Suppressor macrophage (primary cell): ENCODE measurements at regions not wholly inside any gene's neighbourhood (a gene's known extent, or its start where the extent isn't known, plus 50 kb on each side); places are given as distances from the start of the nearest gene placed in this dataset.

Source experiments
- DNase-seq, 4 experiments: peaks; one replicate each; pipeline ENCODE4 v3.0.0-alpha.2; 2020 to 2022

DNA sequence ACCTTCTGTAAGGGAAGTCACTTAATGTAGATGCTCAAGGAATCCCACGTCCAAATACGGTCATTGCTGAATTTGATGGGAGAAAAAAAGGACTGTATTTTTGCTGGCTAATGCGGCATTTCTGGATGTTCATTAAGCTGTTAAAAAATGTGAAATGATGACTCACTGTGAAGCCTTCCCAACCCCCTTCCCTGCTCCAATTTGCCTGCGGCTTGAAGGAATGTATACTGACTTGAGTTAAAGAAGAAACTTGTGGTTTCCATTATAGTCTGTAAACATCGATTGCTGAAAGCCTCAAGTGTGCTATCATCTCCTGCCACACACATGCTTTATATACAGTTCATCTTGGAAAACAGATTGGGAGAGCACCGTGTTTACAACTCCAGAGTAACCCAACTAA, 249.1 kb upstream of the JAG1 start:
- no peak for DNase-seq

DNA sequence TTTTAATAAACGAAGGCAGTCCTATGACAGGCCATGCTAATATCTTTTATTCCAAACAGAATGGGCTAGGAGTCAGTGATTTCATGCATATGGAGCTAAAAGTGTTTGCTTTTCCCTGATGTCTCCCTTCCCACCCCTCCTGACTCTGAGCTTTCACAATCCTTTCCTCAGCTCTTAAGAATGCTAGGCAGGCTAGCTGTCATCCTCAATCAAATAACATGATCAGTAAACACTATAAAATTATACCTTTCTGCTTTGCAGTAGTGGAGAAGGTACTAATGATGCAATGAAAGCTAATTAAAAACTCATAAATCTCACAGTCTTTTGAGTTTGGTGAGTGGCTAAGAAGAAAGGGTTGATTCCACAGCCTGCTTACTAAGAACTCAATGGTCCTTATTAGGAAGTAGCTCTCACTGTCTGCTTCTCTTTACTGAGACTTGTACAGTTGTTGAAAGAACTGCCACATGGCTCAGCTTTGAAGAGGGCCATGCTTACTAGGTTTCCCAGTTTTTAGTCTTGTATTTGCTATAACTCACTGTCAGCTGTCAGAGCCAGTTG, 250.9 kb upstream of the JAG1 start:
- no peak for DNase-seq

DNA sequence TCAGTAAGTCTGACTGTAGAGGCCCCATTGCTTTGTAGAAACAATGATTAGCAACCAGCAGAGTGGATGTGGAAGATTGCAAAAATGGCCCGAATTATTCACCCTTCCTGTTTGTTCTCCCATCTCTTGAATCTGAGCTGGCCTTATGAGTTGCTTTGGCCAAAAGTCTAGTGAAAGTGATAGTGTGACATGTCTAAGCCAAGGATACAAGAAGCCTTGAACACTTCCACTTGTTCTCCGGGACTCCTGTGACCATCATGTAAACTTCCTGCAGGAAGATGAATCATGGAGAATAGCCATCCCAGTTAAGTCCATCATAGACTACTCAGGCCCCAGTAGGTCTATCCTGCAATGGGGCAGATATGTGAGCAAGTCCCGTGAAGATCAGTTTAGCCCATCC, 252.0 kb upstream of the JAG1 start:
- no peak for DNase-seq

DNA sequence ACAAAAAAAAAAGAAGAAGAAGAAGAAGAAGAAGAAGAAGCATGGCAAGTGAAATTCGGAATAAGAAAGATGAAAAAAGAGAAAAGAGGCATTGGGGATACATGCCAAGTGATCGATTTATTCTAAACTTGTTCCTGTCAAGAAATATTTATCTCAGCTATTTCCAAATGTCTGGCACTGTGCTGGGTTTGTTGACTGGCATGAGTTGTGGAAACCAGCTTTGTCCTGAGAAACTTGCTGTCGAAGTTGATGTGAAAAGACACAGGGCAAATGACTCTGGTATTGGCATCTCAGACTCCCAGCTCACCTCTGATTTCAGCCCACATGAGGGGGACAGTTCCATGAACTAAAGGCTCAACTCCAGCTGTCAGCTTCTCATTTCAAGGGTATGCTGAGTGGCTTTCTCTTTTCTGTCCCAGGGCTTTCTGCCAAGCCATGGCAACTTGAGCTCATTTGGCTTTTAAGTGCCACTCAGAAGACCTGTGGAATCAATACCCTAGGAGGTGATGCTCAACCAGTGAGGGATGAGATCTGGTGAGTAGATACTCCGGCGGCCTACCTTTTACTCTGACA, 253.3 kb upstream of the JAG1 start:
- no peak for DNase-seq

DNA sequence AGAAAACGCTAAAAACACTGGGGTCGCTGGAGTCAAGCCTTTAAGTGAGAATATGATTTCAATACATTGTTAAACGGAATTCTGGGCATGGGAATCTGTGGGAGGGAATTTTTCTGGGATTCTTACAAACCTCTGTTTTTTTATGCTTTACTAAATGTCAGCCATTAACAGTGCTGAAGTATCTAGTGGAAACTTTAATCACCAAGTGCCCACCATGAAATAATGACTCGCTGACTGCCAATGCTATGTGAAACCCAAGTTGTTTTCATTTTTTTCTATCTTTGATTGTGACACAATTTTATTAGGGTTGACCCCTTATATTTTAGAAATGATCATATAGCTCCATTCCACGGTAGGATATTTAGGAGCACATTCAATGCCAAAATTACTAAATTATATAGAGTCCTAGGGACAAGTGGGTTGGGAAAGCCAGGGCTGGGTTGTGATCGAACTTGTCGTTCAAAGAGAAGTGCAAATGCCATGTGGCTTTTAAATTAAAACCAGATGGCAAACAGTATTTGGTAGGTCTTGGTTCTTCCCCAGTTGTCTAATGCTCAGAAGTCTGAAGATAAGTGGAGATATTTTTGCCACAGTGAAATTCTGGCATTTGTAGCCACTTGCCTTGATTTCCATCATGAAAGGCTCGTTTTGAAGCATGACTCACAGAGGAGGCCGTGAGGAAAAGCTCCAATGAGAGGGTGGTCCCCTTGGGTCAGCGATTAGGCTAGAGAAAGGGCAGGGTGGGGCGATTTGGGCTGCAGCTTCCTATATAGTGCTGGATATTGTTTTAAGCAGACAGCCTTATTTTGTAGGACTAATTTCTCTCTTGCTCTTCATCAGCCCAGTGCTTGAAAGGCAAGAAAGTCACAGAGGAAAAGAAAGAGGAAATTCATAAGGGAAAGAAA, 254.4 kb upstream of the JAG1 start:
- DNase-seq, result no peak

DNA sequence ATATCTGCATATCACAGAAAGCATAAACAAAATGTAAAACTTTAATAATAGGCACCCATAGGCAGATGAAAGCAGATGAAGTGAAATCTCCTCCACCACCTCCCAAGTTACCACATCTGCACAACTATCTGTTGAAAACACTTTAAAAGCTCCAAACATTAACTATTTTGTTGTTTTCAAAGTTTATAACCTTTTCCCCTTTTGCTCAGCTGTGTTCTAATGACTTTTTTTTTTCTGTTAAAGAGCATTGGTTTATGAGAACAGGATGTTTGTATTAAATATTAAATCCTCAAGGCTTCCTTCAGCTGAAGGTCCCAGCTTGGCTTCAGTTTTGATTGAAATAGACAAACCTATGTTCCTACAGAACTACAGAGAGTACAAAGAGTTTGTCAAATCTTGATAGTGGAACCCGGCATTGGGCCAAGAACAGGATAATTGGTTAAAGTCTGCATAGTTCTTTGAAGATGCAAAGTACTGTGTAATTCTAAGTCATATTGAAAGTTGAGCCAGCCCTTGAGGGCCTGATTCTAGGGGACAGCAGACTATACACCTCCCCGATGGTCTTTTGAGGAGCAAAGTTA, 255.1 kb upstream of the JAG1 start:
- DNase-seq, result no peak

DNA sequence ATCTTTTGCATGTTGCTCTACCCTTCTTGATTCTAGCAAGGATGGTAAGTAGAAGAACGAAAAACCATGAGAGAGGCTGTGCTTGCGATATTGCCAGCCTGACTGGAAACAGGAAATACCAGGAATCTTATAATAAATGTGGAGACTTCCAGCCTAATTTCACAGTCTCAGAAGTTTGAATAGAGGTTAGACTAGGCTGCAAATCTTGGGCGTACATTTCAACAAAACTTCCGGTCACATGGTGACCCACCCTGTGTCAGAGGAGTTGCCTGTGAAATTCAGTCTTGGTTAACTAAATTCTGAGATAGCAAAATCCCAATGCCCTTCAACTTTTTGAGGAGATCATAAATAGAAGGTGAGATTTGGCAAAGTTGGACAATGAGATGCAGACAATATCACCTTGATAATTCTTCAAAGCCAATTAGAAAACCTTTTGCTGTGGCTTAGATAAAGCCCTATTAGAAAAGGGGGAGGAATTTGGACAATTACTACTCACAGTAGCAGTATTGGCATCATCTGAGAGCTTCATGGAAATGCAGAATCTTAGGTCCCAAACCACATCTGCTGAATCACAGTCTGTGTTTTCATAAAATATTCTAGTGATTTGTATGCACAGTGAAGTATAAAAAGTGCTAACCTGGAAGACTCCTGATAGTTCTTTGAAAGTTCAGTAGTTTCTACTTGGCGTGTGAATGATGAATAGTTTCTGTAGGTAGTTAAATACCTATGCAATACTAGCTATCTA, 262.0 kb upstream of the JAG1 start:
- no peak for DNase-seq

DNA sequence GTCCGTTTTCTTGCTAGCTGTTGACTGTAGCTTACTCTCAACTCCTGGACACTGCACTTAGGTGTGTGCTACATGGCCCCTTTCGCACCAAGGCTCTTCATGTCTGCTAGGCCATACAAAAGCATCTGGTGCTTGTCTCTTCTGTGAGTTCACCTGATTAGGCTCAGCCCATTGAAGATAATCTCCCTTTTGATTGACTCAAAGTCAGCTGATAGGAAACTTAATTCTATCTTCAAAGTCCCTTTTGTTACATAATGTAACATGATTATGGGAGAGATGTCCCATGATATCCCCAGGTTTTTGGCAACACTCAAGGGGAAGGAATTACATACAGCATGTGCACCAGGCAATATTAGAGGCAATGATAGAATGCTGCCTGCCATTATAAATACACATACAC, 263.0 kb upstream of the JAG1 start:
- no peak for DNase-seq

DNA sequence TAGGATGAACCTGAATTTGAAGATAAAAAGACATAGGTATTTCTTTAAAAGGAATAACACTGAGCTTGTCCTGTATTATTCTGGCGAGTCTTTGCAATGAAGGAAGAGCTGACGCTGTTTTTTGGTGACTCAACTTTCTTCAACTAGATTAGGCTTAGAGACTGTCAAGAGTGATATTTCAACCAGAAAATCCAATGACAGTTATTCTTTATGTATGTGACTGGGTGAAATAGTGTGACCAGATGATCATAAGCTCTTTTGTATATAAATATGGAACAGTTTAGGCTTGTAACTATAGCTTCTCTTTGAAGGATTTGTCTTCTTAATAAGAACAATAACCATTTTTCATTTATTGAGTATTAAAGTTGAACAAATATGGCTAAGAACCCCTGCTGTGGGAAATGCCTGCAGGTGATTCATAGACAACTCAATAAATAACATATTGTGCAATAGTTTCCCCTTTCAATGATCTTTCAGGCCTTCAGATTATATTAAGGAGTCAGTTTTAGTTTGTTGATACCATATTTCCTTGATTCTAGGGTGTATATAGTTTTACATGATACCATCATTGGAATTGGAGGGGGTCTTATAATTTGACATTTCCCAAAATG, 265.6 kb upstream of the JAG1 start:
- DNase-seq, result no peak

DNA sequence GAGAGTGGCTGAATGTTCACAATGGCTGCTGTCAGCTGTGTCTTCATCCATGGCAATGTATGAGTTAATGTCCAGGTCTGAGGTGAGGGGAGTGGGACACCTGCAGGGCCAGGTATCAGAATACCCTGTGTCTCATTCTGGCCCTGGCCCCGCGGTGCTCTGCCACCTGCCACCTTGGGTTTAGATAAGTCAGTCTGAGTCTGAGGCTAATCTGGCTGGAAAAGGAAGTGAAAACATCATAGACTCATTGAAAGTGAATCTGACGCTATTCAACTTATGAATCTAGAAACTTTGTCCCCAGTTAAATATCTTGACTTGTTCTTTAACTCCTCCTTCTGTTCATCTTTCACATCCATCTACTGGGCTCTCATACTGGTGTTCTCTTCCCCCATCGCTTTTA, 267.1 kb upstream of the JAG1 start:
- DNase-seq, result no peak

DNA sequence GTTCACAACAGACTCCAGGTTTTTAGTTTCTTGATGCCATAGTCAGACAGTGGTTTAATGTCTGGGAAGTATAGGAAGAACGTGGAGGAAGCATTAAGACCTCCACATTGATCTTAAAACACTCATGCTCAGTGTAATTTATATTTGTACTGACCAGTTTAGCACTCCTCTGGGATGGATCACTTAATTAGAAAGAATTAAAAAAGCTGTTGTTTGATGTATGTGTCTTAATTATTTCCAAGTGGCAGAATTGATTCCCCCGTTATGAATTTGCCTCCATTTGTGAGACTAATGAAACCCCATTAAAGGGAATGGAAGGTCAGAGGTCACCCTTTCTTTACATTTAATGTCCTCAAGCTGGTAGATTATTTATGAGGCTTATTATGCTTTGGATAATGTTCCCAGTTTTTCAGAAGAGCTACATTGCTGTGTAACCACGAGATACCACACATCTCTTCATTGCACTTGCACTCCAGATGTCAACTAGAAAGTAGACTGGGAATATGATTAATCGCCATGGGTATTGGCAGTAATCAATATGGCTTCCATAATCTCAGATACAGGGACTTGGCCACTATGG, 270.0 kb upstream of the JAG1 start:
- no peak for DNase-seq

DNA sequence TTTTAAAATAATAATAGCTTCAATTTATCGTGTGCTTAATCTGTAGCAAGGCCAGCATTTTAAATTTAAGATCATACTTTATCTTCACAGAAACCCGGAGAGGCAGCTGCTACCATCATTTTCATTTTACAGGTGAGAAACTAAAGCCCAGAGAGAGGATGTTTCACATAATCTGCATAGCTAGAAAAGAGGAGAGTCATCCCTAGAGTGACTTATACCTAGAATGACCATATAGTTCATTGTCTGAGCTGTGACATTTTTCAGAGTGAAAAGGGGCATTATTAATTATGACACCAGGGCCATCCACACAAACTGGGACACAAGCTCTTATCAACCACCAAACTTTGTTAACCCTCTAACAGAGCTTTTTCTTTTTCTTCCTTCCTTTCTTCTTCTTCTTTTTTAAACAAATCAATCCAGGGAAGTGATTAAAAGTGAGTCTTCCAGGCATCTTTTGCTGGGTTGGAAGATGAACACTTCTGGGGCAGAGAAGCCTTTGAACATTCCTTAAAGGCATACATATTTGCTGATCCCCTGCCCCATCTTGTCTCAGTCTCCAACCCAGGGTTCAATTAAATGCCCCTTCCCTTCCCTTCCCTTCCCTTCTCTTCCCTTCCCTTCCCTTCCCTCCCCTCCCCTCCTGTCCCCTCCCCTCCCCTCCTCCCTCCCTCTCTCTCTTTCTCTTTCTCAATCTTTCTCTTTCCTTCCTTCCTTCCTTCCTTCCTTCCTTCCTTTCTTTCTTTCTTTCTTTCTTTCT, 272.5 kb upstream of the JAG1 start:
- DNase-seq, result no peak

DNA sequence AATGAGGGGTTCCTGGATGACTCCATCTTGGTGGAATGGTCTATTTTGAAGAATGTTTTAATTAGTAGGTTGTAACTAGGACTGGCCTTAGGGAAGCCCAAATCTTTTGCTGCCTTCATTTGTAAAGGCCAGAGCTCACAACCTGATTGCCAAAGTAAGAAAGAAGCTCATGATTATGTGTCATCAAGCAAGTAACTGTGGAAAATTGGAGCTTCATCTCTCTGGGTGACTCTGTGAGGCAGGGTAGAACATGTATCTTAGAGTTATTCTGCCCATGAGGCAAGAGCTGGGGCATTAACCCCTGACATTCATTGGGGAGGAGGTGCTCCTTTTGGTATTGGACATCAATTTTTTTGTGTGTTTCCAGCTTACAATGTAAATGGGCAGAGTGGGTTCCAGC, 273.9 kb upstream of the JAG1 start:
- no peak for DNase-seq

DNA sequence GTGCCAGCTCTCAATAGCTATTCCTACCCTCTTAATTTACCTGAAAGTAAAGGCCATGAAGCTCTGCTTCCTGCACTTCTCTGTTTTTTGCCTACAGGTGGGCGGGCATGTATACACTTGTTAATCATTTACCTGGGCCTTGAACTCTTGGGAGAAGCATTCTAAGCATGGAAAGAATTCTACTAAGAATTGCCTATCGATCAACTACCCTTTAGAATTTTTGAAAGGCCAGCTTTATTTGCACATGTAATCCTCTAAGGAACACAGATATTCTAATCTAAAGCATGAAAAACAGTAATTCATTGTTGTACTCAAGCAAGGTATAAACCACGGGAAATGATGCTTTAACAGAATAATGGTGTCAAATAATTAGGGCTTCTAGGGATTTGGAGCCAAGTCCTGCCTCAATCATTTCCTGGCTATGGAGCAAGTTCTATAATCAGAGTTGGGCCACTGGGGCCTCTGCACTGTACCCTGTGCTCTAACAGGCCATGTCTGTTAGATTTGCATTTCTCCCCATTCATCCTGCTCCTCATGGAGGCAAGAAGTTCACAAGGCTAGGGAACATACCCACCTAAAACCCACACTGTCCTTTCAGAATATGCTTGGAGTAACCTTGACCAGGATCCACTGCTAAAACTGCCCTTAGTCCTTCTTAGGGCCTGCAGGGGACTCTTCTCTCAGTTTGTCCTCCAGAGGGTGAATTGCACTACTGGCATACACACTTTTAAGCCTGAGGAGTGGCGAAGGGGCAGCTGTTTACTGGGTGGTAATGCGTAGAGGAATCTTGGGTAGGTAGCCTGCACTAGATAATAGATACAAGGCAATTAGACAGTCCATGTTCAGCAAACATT, 276.4 kb upstream of the JAG1 start:
- no peak for DNase-seq

DNA sequence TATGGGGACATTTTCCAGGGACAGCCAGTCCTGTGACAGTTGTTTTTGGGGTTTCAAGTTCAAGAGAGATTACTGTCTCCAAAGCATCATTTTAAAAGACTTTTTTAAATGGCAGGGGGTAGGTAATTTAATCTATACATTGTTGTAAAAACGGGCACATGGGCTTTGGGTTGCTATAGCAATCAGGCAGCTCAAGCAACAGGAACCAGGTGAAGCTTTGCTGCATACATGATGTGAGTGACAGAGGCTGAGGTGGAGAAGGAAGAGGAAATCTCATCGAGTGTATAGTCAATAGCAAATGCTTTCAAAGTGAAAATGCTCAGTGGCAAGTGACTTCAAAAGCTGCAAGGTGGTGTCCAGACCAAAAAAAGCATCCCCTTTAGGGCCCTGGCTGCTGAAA, 277.4 kb upstream of the JAG1 start:
- no peak for DNase-seq

DNA sequence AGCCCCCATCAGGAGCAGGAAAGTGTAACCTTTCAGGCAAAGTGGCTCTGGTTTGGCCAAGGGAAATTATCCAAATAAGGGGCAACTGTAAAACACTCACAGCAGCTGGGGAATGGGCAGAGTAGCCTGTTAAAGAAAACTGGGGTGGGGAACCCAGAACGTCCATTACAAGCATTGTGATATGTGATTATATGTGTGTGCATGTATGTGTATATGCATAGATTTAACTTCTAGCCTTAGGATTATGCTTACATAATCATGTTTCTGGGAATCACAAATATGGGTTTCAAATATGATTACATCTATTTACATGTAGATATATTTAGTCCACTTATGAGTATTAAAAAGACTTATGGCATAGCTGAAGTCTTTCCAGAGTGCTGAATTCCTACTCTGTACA, 278.1 kb upstream of the JAG1 start:
- no peak for DNase-seq

DNA sequence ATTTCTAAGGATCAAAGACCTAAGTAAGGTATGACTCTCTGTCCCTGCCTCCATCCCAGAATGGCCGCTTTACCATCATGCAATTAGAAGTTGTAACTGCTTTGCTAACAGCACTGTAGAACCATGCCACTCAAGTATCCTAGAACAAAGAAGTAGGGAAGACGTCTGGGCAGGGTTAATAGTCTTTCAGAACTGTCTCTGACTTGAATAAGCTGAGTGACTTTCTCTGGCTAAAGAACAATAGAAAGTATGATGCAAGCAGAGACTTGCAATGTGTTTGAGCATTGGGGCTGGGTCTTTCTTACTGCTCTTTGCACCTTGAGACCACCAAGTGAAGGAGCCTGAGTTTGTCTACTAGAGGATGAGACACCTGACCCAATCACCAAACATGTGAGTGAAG, 279.6 kb upstream of the JAG1 start:
- no peak for DNase-seq

DNA sequence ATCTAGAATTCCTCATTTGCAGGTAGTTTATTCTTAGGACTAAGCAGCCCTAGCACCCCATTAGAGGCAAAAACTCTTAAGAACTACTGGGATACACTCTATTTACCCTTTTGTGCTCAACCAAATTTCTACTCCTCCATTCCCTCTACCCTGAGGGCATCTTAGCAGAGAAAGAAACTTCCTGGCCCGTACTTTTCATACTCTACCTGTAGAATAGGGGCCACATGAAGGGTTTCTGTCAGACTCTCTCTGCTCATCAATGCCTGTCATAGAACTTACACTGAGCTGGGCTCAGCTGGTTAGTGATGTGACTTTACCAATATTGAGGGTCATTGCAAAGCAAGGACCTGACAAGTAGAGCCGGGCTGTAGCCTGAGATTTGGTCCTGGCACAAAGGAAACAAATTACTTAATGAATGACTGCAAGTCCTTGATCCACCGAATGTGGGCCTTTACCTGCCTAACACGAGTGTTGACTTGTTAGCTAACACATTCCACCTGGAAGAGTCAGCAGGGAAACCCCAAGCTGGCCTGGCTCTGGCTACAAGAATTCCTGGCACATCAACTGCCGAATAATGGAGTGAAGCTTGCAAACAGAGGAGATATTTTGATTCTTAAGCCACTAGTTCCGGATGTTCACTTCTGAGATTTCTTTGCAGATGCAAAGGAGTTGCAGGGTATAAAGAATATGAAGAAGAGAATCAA, 280.5 kb upstream of the JAG1 start:
- no peak for DNase-seq

DNA sequence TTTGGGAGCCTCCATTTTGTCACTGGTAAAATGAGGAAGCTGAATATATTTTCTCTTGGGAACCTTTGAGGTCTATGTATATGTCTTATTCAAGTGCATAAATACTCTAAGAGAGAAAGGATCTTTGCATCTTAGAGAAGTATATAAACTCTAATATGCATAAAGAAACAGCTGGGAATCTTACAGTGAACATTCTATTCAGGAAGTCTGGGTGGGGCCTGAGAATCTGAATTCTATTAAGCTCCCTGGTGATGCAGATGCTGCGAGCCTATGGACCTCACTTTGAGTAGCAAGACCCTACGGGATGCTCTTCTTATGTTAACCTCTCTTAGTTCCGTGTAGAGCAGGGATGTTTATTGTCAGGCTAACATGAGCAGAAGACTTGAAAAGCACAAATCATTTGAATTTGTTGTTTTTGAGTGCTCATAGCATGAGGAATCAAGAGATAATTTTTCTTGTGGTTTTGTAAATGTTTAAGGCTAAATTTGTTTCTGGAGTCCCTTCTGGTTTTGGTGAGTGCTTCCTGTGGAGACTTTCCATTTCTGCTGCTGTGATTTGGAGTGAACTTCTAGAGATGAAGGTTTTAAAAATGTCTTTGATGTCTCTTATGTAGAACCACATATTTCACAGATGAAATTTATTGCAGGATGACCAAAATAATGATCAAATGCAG, 281.2 kb upstream of the JAG1 start:
- DNase-seq, result no peak
